ENCODE measurements at regions not wholly inside any gene's neighbourhood (a gene's known extent, or its start where the extent isn't known, plus 50 kb on each side); places are given as distances from the start of the nearest gene placed in this dataset.

- Mint-ChIP-seq H3K36me3 (no peaks in the 10 kb centered on the region), H3K9me3 (no peaks in the 10 kb centered on the region), H3K4me1 (no peaks in the 10 kb centered on the region), H3K27me3 (peaks cover 7% of the 10 kb centered on the region), H3K4me3 (no peak overlapping the region), H3K27ac (no peak overlapping the region)
- DNase-seq (no peak), ATAC-seq (ENCODE audit: low read depth) (no peak)
- POLR2A ChIA-PET = no interaction called here
These were observed 179.9 kb upstream of the ZC3H12A start for GRCh38 chr1:37294529-37294928.

DNA sequence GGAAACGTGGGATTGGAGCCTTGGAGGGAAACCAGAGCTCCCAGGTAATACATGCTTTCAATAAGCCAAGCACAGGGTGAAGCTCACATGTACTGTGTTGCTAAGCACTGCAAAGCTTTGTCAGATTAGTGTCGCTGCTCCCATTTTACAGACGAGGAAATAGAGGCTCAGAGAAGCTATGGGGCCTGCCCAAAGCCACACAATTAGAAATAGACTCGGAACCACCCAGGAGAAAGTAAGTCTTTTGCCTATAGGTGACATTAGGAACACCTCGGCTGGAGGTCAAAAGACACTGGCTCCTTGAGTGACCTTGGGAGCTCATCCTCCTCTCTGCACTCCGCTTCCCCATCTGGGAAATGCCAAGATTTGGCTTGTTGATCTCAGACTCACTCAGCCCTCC, 175.6 kb upstream of the ZC3H12A start:
- POLR2A ChIA-PET = no interaction called here
- peaks cover 3% of the 10 kb centered on the region for H3K27me3 Mint-ChIP-seq
- H3K27ac Mint-ChIP-seq = no peak overlapping the region
- ATAC-seq (ENCODE audit: low read depth) (no peak), DNase-seq (no peak)
- no peaks in the 10 kb centered on the region for H3K9me3 Mint-ChIP-seq
- H3K4me1 Mint-ChIP-seq = no peaks in the 10 kb centered on the region
- no peak overlapping the region for H3K4me3 Mint-ChIP-seq
- no peaks in the 10 kb centered on the region for H3K36me3 Mint-ChIP-seq

DNA sequence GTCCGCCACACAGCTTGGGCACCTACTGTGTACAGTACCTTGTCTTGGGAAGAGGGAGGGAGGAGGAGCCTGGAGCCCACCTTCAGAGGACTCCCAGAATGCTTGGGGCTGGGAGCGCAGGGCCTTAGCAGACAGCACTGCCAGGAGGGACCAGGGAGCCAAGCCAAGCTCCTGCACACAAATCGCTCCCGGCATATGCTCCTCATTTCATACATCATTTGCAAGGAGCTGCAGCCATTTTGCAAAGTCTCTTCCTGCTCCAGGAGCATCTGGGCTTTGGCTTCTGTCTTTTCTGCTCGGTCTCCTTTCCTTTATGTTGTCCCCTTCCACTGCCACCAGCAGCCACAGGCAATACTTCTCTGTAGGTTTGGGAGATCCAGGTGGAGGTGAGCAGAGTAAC, 175.2 kb upstream of the ZC3H12A start:
- Mint-ChIP-seq H3K36me3 (no peaks in the 10 kb centered on the region), H3K27me3 (peaks cover 3% of the 10 kb centered on the region), H3K9me3 (no peaks in the 10 kb centered on the region), H3K27ac (no peak overlapping the region), H3K4me3 (no peak overlapping the region), H3K4me1 (peaks cover 1% of the 10 kb centered on the region)
- DNase-seq = no peak
- ATAC-seq (ENCODE audit: low read depth) = no peak
- POLR2A ChIA-PET = no interaction called here

GRCh38 chr1:37303884-37304574, 170.4 kb upstream of the ZC3H12A start:
- DNase-seq (no peak), ATAC-seq (ENCODE audit: low read depth) (no peak)
- no peak overlapping the region for H3K4me3 Mint-ChIP-seq
- POLR2A ChIA-PET = interaction anchor here (0.7 kb wide), 1 partner anchor 852 kb away, joined by 3 read pairs; no protein-coding TSS in a partner anchor
- H3K36me3 Mint-ChIP-seq = no peaks in the 10 kb centered on the region
- peaks cover 3% of the 10 kb centered on the region for H3K4me1 Mint-ChIP-seq
- H3K27me3 Mint-ChIP-seq = no peaks in the 10 kb centered on the region
- H3K27ac Mint-ChIP-seq = no peak overlapping the region
- H3K9me3 Mint-ChIP-seq = no peaks in the 10 kb centered on the region

- H3K36me3 Mint-ChIP-seq = no peaks in the 10 kb centered on the region
- H3K9me3 Mint-ChIP-seq = no peaks in the 10 kb centered on the region
- ATAC-seq (ENCODE audit: low read depth) (no peak), DNase-seq (no peak)
- H3K27me3 Mint-ChIP-seq = no peaks in the 10 kb centered on the region
- POLR2A ChIA-PET = no interaction called here
- H3K4me3 Mint-ChIP-seq = no peak overlapping the region
- peaks cover 3% of the 10 kb centered on the region for H3K4me1 Mint-ChIP-seq
- no peak overlapping the region for H3K27ac Mint-ChIP-seq
These were observed 169.3 kb upstream of the ZC3H12A start for GRCh38 chr1:37305108-37305507.

DNA sequence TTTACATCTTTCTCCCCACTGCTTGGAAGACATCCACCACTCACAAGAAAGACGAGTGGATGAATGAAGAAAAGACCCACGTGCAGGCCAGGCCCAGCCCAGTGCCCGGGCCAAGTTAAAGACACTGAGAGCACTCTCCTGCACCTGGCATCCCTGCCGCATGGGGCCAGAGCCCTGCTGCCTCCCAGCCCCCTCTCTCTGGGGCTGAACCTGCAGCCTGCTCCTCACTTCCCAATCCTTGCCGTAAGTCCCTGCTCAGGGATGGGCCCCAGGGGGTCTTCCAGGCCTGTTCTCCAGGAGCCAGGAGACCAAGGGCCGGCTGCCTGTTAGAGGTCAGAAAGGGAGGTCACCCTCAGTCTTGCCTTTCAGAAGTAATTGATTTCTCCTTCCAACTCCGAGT, 168.5 kb upstream of the ZC3H12A start:
- no peaks in the 10 kb centered on the region for H3K9me3 Mint-ChIP-seq
- no peak overlapping the region for H3K27ac Mint-ChIP-seq

DNA sequence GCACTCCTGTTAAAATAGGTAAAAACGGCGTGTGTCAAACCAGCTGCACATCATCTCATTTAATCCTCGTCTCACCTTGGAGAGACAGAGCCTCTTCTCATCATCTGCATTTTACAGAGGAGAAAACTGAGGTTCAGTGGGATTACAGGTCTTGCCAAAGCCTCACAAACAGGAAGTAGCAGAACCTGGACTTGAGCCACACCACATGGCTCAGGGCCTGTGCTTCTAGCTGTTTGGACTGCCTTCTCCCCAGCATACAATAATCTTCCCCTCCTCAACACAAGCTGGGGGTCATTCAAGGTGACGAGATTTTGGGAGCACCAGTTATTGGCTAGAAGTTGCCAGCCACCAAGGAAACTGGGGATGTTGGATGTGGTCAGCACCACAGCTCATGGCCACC, 167.9 kb upstream of the ZC3H12A start:
- Mint-ChIP-seq H3K4me1 (peaks cover 3% of the 10 kb centered on the region), H3K27ac (no peak overlapping the region), H3K27me3 (no peaks in the 10 kb centered on the region), H3K4me3 (no peak overlapping the region), H3K36me3 (no peaks in the 10 kb centered on the region), H3K9me3 (no peaks in the 10 kb centered on the region)
- no peak for DNase-seq
- ATAC-seq (ENCODE audit: low read depth) = no peak
- POLR2A ChIA-PET = no interaction called here

More for the DNA sequence above, 168.5 kb upstream of the ZC3H12A start:
- ATAC-seq (ENCODE audit: low read depth) = no peak
- peaks cover 3% of the 10 kb centered on the region for H3K4me1 Mint-ChIP-seq
- DNase-seq = no peak
- H3K4me3 Mint-ChIP-seq = no peak overlapping the region
- no peaks in the 10 kb centered on the region for H3K27me3 Mint-ChIP-seq
- H3K36me3 Mint-ChIP-seq = no peaks in the 10 kb centered on the region
- POLR2A ChIA-PET = no interaction called here

GRCh38 chr1:37306871-37307270, 167.5 kb upstream of the ZC3H12A start:
- Mint-ChIP-seq H3K4me3 (no peak overlapping the region), H3K27ac (no peak overlapping the region), H3K9me3 (no peaks in the 10 kb centered on the region), H3K4me1 (peaks cover 3% of the 10 kb centered on the region), H3K27me3 (no peaks in the 10 kb centered on the region), H3K36me3 (no peaks in the 10 kb centered on the region)
- no peak for ATAC-seq (ENCODE audit: low read depth)
- DNase-seq = no peak
- POLR2A ChIA-PET = no interaction called here

GRCh38 chr1:37308031-37308960, 166.1 kb upstream of the ZC3H12A start:
- Mint-ChIP-seq H3K4me3 (no peak overlapping the region), H3K9me3 (no peaks in the 10 kb centered on the region), H3K36me3 (no peaks in the 10 kb centered on the region), H3K27ac (no peak overlapping the region), H3K27me3 (peaks cover 1% of the 10 kb centered on the region), H3K4me1 (peaks cover 3% of the 10 kb centered on the region)
- ATAC-seq (ENCODE audit: low read depth) (no peak), DNase-seq (no peak)
- POLR2A ChIA-PET = no interaction called here

- no peak overlapping the region for H3K27ac Mint-ChIP-seq
- DNase-seq (no peak), ATAC-seq (ENCODE audit: low read depth) (no peak)
- no peak overlapping the region for H3K4me3 Mint-ChIP-seq
- peaks cover 8% of the 10 kb centered on the region for H3K27me3 Mint-ChIP-seq
- no peaks in the 10 kb centered on the region for H3K36me3 Mint-ChIP-seq
- POLR2A ChIA-PET = no interaction called here
- no peaks in the 10 kb centered on the region for H3K4me1 Mint-ChIP-seq
- no peaks in the 10 kb centered on the region for H3K9me3 Mint-ChIP-seq
These were observed 164.8 kb upstream of the ZC3H12A start for GRCh38 chr1:37309574-37309973.

- DNase-seq = no peak
- peaks cover 10% of the 10 kb centered on the region for H3K27me3 Mint-ChIP-seq
- H3K36me3 Mint-ChIP-seq = no peaks in the 10 kb centered on the region
- H3K4me1 Mint-ChIP-seq = no peaks in the 10 kb centered on the region
- POLR2A ChIA-PET = no interaction called here
- no peak overlapping the region for H3K27ac Mint-ChIP-seq
- no peak overlapping the region for H3K4me3 Mint-ChIP-seq
- no peaks in the 10 kb centered on the region for H3K9me3 Mint-ChIP-seq
- no peak for ATAC-seq (ENCODE audit: low read depth)
These were observed 164.3 kb upstream of the ZC3H12A start for GRCh38 chr1:37310064-37310463.

- H3K27ac Mint-ChIP-seq = no peak overlapping the region
- ATAC-seq (ENCODE audit: low read depth) = no peak
These were observed 159.0 kb upstream of the ZC3H12A start for GRCh38 chr1:37315371-37315846.

GRCh38 chr1:37317870-37318467, 156.4 kb upstream of the ZC3H12A start:
- ATAC-seq (ENCODE audit: low read depth) = no peak
- no peak overlapping the region for H3K4me3 Mint-ChIP-seq
- POLR2A ChIA-PET = no interaction called here
- H3K27ac Mint-ChIP-seq = no peak overlapping the region
- H3K27me3 Mint-ChIP-seq = peaks cover 48% of the 10 kb centered on the region
- H3K9me3 Mint-ChIP-seq = no peaks in the 10 kb centered on the region
- peaks cover 1% of the 10 kb centered on the region for H3K4me1 Mint-ChIP-seq
- no peaks in the 10 kb centered on the region for H3K36me3 Mint-ChIP-seq
- no peak for DNase-seq

More at GRCh38 chr1:37315371-37315846, 159.0 kb upstream of the ZC3H12A start:
- DNase-seq = no peak
- Mint-ChIP-seq H3K4me3 (no peak overlapping the region), H3K27me3 (peaks cover 48% of the 10 kb centered on the region), H3K9me3 (no peaks in the 10 kb centered on the region), H3K4me1 (peaks cover 1% of the 10 kb centered on the region), H3K36me3 (no peaks in the 10 kb centered on the region)
- POLR2A ChIA-PET = no interaction called here

Measured in activated naive CD8-positive, alpha-beta T cell treated with anti-CD3 and anti-CD28 coated beads, Interleukin-2, amount 10 ng/mL, durations not matched to agents 7 days and 5 days (primary cell).